B cell (primary cell): ENCODE measurements at regions not wholly inside any gene's neighbourhood (a gene's known extent, or its start where the extent isn't known, plus 50 kb on each side); places are given as distances from the start of the nearest gene placed in this dataset.

Source experiments
- CTCF ChIP-seq: fragments of 200-600 bp; IDR thresholded peaks from one replicate; pipeline ENCODE4 v1.8.0; 2022; ENCODE audit warnings: antibody characterized with exemption, mild to moderate bottlenecking
- EZH2 ChIP-seq: IDR thresholded peaks from 2 replicates; pipeline ENCODE4 v1.6.1; 2012; ENCODE audit warnings: borderline replicate concordance, low read depth, mild to moderate bottlenecking, moderate library complexity, low read length; ENCODE audit not compliant: insufficient read depth, poor library complexity, severe bottlenecking

GRCh38 chr3:88221726-88222125 lies 72.0 kb downstream of the C3orf38 start:
- TF ChIP-seq CTCF = no peak
- TF ChIP-seq EZH2 = no peak
